B cell (primary cell): ENCODE measurements at regions not wholly inside any gene's neighbourhood (a gene's known extent, or its start where the extent isn't known, plus 50 kb on each side); places are given as distances from the start of the nearest gene placed in this dataset.

Source experiments
- ATAC-seq: fragments of 200-7000 bp; cut with Tn5 transposase; one replicate; pipeline ENCODE4 v1.10.0; 2021; ENCODE audit warnings: low read depth, mild to moderate bottlenecking, moderate number of reproducible peaks, moderate library complexity
- CTCF ChIA-PET: fragments of 350-600 bp; sonication (Branson Sonifier 250); formaldehyde crosslinking; loops from one replicate; lab custom pipeline; 2021; ENCODE audit warnings: antibody characterized with exemption, inconsistent platforms; lab: Charles Lee
- POLR2A ChIA-PET: fragments of 350-600 bp; sonication (Branson Sonifier 250); formaldehyde crosslinking; loops from one replicate; lab custom pipeline; 2021; ENCODE audit warnings: antibody characterized with exemption; lab: Charles Lee
- DNase-seq: peaks from one replicate; pipeline ENCODE4 v3.0.0; 2013
- H2AFZ ChIP-seq: 2 replicates; pipeline ENCODE4 v1.6.1; 2012; ENCODE audit warnings: mild to moderate bottlenecking, low read depth, low read length; ENCODE audit not compliant: insufficient read depth, poor library complexity, severe bottlenecking
- H3K27ac ChIP-seq, 2 donors: 1 replicate in 1 of 2; 2 replicates in 1 of 2; pipeline ENCODE4 v1.5.1; 2012 to 2013; ENCODE audit warnings: low read length in 2 of 2, mild to moderate bottlenecking in 2 of 2, moderate library complexity in 1 of 2
- H3K27me3 ChIP-seq, 4 experiments: fragments of 200-600 bp in 1 of 4; sonication (generic) in 1 of 4; replicated peaks in 1 of 4; 1 replicate in 2 of 4; 2 replicates in 2 of 4; pipeline versions ENCODE4 v1.6.1 to v1.7.0; 2013 to 2016; ENCODE audit warnings: low read length in 3 of 4, mild to moderate bottlenecking in 2 of 4, mixed read lengths in 1 of 4, moderate library complexity in 1 of 4; ENCODE audit not compliant: insufficient read depth in 4 of 4, control insufficient read depth in 3 of 4; ENCODE audit errors: control extremely low read depth in 1 of 4
- H3K36me3 ChIP-seq, 2 experiments: replicated peaks in 1 of 2; 1 replicate in 1 of 2; 2 replicates in 1 of 2; pipeline versions ENCODE4 v1.6.1 to v1.7.1; 2013; ENCODE audit warnings: low read length in 1 of 2; ENCODE audit not compliant: insufficient read depth in 2 of 2, control insufficient read depth in 1 of 2; ENCODE audit errors: control extremely low read depth in 1 of 2, extremely low read depth in 1 of 2
- H3K4me1 ChIP-seq, 2 donors: fragments of 200-600 bp in 1 of 2; sonication (generic) in 1 of 2; 1 replicate in 1 of 2; 2 replicates in 1 of 2; pipeline versions ENCODE4 v1.5.1 to v1.6.1; 2013 to 2017; ENCODE audit warnings: low read length in 2 of 2; ENCODE audit not compliant: control insufficient read depth in 2 of 2, insufficient read depth in 2 of 2
- H3K4me2 ChIP-seq: replicated peaks from 2 replicates; pipeline ENCODE3; 2012; ENCODE audit warnings: mild to moderate bottlenecking, low read depth, low read length; ENCODE audit not compliant: poor library complexity, severe bottlenecking
- H3K4me3 ChIP-seq, 5 experiments: fragments of 200-600 bp in 1 of 5; sonication (generic) in 1 of 5; 1 replicate in 3 of 5; 2 replicates in 2 of 5; pipeline versions ENCODE4 v1.5.1 to v1.7.0; 2011 to 2016; ENCODE audit warnings: low read length in 4 of 5, mild to moderate bottlenecking in 4 of 5, low read depth in 2 of 5, control low read depth in 1 of 5, moderate library complexity in 1 of 5; ENCODE audit not compliant: insufficient read depth in 1 of 5; ENCODE audit errors: control extremely low read depth in 1 of 5, extremely low read depth in 1 of 5
- H3K79me2 ChIP-seq: fragments of 200-600 bp; sonication (generic); one replicate; pipeline ENCODE4 v1.6.0; 2016; ENCODE audit warnings: low read length; ENCODE audit not compliant: control insufficient read depth, insufficient read depth
- H3K9ac ChIP-seq: fragments of 200-600 bp; sonication (generic); 2 replicates; pipeline ENCODE4 v1.6.1; 2017; ENCODE audit warnings: mild to moderate bottlenecking, low read length, moderate library complexity
- H3K9me3 ChIP-seq, 3 donors: one replicate each; pipeline versions ENCODE4 v1.6.1 to v1.7.1; 2013; ENCODE audit warnings: low read length in 2 of 3; ENCODE audit not compliant: control insufficient read depth in 2 of 3, insufficient read depth in 1 of 3; ENCODE audit errors: control extremely low read depth in 1 of 3
- H4K20me1 ChIP-seq: 2 replicates; pipeline ENCODE4 v1.6.0; 2012; ENCODE audit warnings: mild to moderate bottlenecking, low read length; ENCODE audit not compliant: insufficient read depth, control insufficient read depth, poor library complexity, severe bottlenecking
- H3K27ac Mint-ChIP-seq: one replicate; pipeline ENCODE4 v1.8.0; 2021; ENCODE audit warnings: mixed read lengths
- H3K27me3 Mint-ChIP-seq: one replicate; pipeline ENCODE4 v1.8.0; 2021; ENCODE audit warnings: mixed read lengths
- H3K4me1 Mint-ChIP-seq: one replicate; pipeline ENCODE4 v1.8.0; 2021; ENCODE audit warnings: mixed read lengths
- H3K4me3 Mint-ChIP-seq: one replicate; pipeline ENCODE4 v1.8.0; 2021; ENCODE audit warnings: mixed read lengths
- H3K9me3 Mint-ChIP-seq: one replicate; pipeline ENCODE4 v1.8.0; 2022; ENCODE audit warnings: mixed read lengths; ENCODE audit not compliant: insufficient read depth
- CTCF ChIP-seq: fragments of 200-600 bp; IDR thresholded peaks from one replicate; pipeline ENCODE4 v1.8.0; 2022; ENCODE audit warnings: antibody characterized with exemption, mild to moderate bottlenecking
- EZH2 ChIP-seq: IDR thresholded peaks from 2 replicates; pipeline ENCODE4 v1.6.1; 2012; ENCODE audit warnings: borderline replicate concordance, low read depth, mild to moderate bottlenecking, moderate library complexity, low read length; ENCODE audit not compliant: insufficient read depth, poor library complexity, severe bottlenecking
- WGBS: methylation state at CpG from one replicate; pipeline ENCODE4 v1.1.5; 2013; ENCODE audit warnings: missing lambda C conversion rate; ENCODE audit not compliant: insufficient coverage; 5-methylcytosine and 5-hydroxymethylcytosine counted together
- intact Hi-C: fragments of 100-400 bp; cut with micrococcal nuclease; formaldehyde crosslinking; loops from one replicate; pipeline ENCODE4 v1.10.0; 2022

GRCh38 chr10:21173802-21174714 is 276.9 kb upstream of the NEBL start:
- H3K9me3 Mint-ChIP-seq, result no peaks in the 10 kb centered on the region
- Histone ChIP-seq H4K20me1 (no peaks in the 10 kb centered on the region), H3K36me3 (no peaks in the 10 kb centered on the region), H3K9ac (no peak overlapping the region), H3K27ac (no peak overlapping the region), H2AFZ (no peak overlapping the region), H3K4me1 (no peaks in the 10 kb centered on the region), H3K79me2 (no peaks in the 10 kb centered on the region), H3K4me2 (no peak overlapping the region), H3K4me3 (no peak overlapping the region), H3K9me3 (peaks cover 0 to 3% (median 0%) of the 10 kb centered on the region in 3 donors), H3K27me3 (peaks cover 0 to 26% (median 6%) of the 10 kb centered on the region in 4 experiments)
- ATAC-seq, result no peak
- H3K27ac Mint-ChIP-seq, result no peak overlapping the region
- H3K27me3 Mint-ChIP-seq, result peaks cover 57% of the 10 kb centered on the region
- TF ChIP-seq EZH2 (no peak), CTCF (no peak)
- intact Hi-C loops, result no loop called here
- ChIA-PET POLR2A (no interaction called here), CTCF (no interaction called here)
- no peak for DNase-seq
- peaks cover 13% of the 10 kb centered on the region for H3K4me1 Mint-ChIP-seq
- WGBS, result 4% methylated on average over 89 of the region's 107 CpGs
- peak overlapping the region; percentile 29 for H3K4me3 Mint-ChIP-seq
